IMR-90 (cell line): ENCODE measurements at regions not wholly inside any gene's neighbourhood (a gene's known extent, or its start where the extent isn't known, plus 50 kb on each side); places are given as distances from the start of the nearest gene placed in this dataset.

Source experiments
- ATAC-seq: fragments of 200-7000 bp; cut with Tn5 transposase; 2 replicates; pipeline ENCODE4 v1.9.1; 2020; ENCODE audit warnings: low read depth, mild to moderate bottlenecking, moderate library complexity
- BruUV-seq: library from RNA; stranded (reverse); fragments of 400-500 nt; replicated peaks from 2 replicates; lab custom pipeline; 2021; lab: Mats Ljungman, UMichigan
- CTCF ChIA-PET: fragments of 300-600 bp; formaldehyde crosslinking; extraction: SDS; loops from one replicate; lab custom pipeline; 2021; ENCODE audit warnings: antibody characterized with exemption; lab: Yijun Ruan, JAX
- POLR2A ChIA-PET: fragments of 300-600 bp; sonication (Branson Sonifier 250); formaldehyde crosslinking; loops from one replicate; lab custom pipeline; 2022; ENCODE audit warnings: antibody characterized with exemption; ENCODE audit not compliant: unreplicated experiment; lab: Charles Lee
- DNase-seq: peaks from one replicate; pipeline ENCODE4 v3.0.0; 2013
- H2AFZ ChIP-seq: replicated peaks from 2 replicates; pipeline ENCODE3; 2013; ENCODE audit warnings: low read length, mild to moderate bottlenecking; ENCODE audit not compliant: poor library complexity
- H2AK5ac ChIP-seq: 2 replicates; pipeline ENCODE4 v1.6.1; 2013; ENCODE audit warnings: low read depth, low read length, inconsistent platforms
- H2AK9ac ChIP-seq: replicated peaks from 2 replicates; pipeline ENCODE3; 2013; ENCODE audit warnings: mild to moderate bottlenecking, low read depth, low read length, moderate library complexity; ENCODE audit not compliant: poor library complexity
- H2BK120ac ChIP-seq: 2 replicates; pipeline ENCODE4 v1.6.1; 2013; ENCODE audit warnings: low read depth, low read length, inconsistent platforms
- H2BK15ac ChIP-seq: 3 replicates; pipeline ENCODE4 v1.6.1; 2013; ENCODE audit warnings: low read depth, low read length, inconsistent platforms
- H2BK20ac ChIP-seq: 2 replicates; pipeline ENCODE4 v1.6.1; 2013; ENCODE audit warnings: low read depth, mild to moderate bottlenecking, inconsistent platforms, low read length, moderate library complexity
- H2BK5ac ChIP-seq: 2 replicates; pipeline ENCODE4 v1.6.1; 2013; ENCODE audit warnings: mild to moderate bottlenecking, low read depth, low read length, inconsistent platforms; ENCODE audit not compliant: poor library complexity, severe bottlenecking
- H3K14ac ChIP-seq: replicated peaks from 2 replicates; pipeline ENCODE4 v1.6.1; 2013; ENCODE audit warnings: low read depth, low read length, inconsistent platforms
- H3K18ac ChIP-seq: 2 replicates; pipeline ENCODE4 v1.6.1; 2013; ENCODE audit warnings: low read depth, low read length, control low read depth
- H3K23ac ChIP-seq: 2 replicates; pipeline ENCODE4 v1.6.1; 2013; ENCODE audit warnings: low read depth, low read length, inconsistent platforms
- H3K27ac ChIP-seq: 2 replicates; pipeline ENCODE4 v1.5.1; 2013; ENCODE audit warnings: mild to moderate bottlenecking, control low read depth, low read length; ENCODE audit not compliant: insufficient read depth
- H3K27me3 ChIP-seq: 2 replicates; pipeline ENCODE4 v1.6.1; 2013; ENCODE audit warnings: low read length; ENCODE audit not compliant: control insufficient read depth, insufficient read depth
- H3K36me3 ChIP-seq: 2 replicates; pipeline ENCODE4 v1.6.1; 2013; ENCODE audit warnings: low read length, mixed read lengths; ENCODE audit not compliant: control insufficient read depth, insufficient read depth
- H3K4ac ChIP-seq: 2 replicates; pipeline ENCODE4 v1.6.1; 2013; ENCODE audit warnings: low read depth, low read length, inconsistent platforms
- H3K4me1 ChIP-seq: 2 replicates; pipeline ENCODE4 v1.6.1; 2013; ENCODE audit warnings: low read length, mixed read lengths; ENCODE audit not compliant: control insufficient read depth, insufficient read depth
- H3K4me2 ChIP-seq: 2 replicates; pipeline ENCODE4 v1.6.1; 2013; ENCODE audit warnings: low read depth, mild to moderate bottlenecking, control low read depth, low read length, moderate library complexity
- H3K4me3 ChIP-seq: 2 replicates; pipeline ENCODE4 v1.5.1; 2013; ENCODE audit warnings: low read depth, mild to moderate bottlenecking, control low read depth, low read length, moderate library complexity; ENCODE audit not compliant: insufficient read depth
- H3K56ac ChIP-seq: 2 replicates; pipeline ENCODE4 v1.6.1; 2013; ENCODE audit warnings: low read length, inconsistent platforms; ENCODE audit not compliant: insufficient read depth; ENCODE audit errors: extremely low read depth
- H3K79me1 ChIP-seq, 2 experiments: 2 replicates each; pipeline ENCODE4 v1.6.1; 2013; ENCODE audit warnings: low read length in 2 of 2, inconsistent platforms in 1 of 2, low read depth in 1 of 2
- H3K9ac ChIP-seq: 2 replicates; pipeline ENCODE4 v1.6.1; 2013; ENCODE audit warnings: low read depth, low read length, control low read depth
- H3K9me1 ChIP-seq: 2 replicates; pipeline ENCODE4 v1.6.1; 2013; ENCODE audit warnings: low read length, inconsistent platforms; ENCODE audit not compliant: insufficient read depth
- H3K9me3 ChIP-seq: 2 replicates; pipeline ENCODE4 v1.6.1; 2013; ENCODE audit warnings: low read length; ENCODE audit not compliant: control insufficient read depth, insufficient read depth
- H4K20me1 ChIP-seq: 2 replicates; pipeline ENCODE4 v1.6.1; 2013; ENCODE audit warnings: low read length, inconsistent platforms; ENCODE audit not compliant: insufficient read depth
- H4K5ac ChIP-seq: 2 replicates; pipeline ENCODE4 v1.6.1; 2013; ENCODE audit warnings: mild to moderate bottlenecking, low read depth, low read length, control low read depth
- H4K8ac ChIP-seq, 2 experiments: 2 replicates each; pipeline ENCODE4 v1.6.1; 2013; ENCODE audit warnings: low read depth in 2 of 2, low read length in 2 of 2, control low read depth in 1 of 2, inconsistent platforms in 1 of 2
- H4K91ac ChIP-seq: 2 replicates; pipeline ENCODE4 v1.6.1; 2013; ENCODE audit warnings: low read depth, low read length, inconsistent platforms; ENCODE audit not compliant: insufficient read depth
- CEBPB ChIP-seq: IDR thresholded peaks from 2 replicates; pipeline ENCODE4 v1.6.1; 2012; ENCODE audit warnings: low read depth, low read length, improper control_type of control experiment
- FOS ChIP-seq: fragments of 150-350 bp; IDR thresholded peaks from 2 replicates; pipeline ENCODE4 v1.6.1; 2016; ENCODE audit warnings: low read depth, low read length
- dilution Hi-C: fragments of 300-500 bp; cut with HindIII; formaldehyde crosslinking; loops from one replicate; pipeline ENCODE4 v1.14.3; 2018; ENCODE audit warnings: low sequenced_read_pairs; ENCODE audit not compliant: unreplicated experiment
- in situ Hi-C: fragments of 300-500 bp; cut with MboI; formaldehyde crosslinking; loops from 3 replicates; pipeline ENCODE4 v1.14.3; 2019; ENCODE audit warnings: low sequenced_read_pairs, inconsistent platforms, mixed read lengths
- intact Hi-C: fragments of 100-400 bp; cut with micrococcal nuclease; formaldehyde crosslinking; loops from 2 replicates; pipeline ENCODE4 v1.10.0; 2022
- TF ChIP-seq, protein P1 (sequence below): fragments of 150-350 bp; IDR thresholded peaks from 2 replicates; pipeline ENCODE4 v1.6.1; 2016; ENCODE audit warnings: low read depth, mild to moderate bottlenecking, low read length, moderate library complexity, borderline replicate concordance

DNA sequence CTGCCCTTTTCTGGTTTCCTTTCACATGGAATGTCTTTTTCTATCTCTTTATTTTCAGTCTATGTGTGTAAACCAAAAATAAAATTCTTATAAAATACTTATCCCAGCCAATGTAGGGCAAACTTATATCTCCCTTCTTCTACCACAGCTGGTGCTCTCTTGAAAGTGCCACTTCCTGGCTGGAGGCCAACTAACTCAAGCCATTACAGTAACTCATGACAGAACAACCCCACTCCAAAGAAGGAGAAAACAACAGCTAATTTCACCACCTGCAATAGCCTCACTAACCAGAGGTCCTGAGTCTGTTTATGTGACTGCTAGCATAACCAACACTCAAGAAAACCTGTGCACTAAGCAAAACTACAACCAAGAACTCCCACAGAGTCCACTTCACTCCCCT lies 74.9 kb upstream of the DBX1 start:
- no peak overlapping the region for H4K5ac ChIP-seq
- H3K9ac ChIP-seq, result no peak overlapping the region
- no peaks in the 10 kb centered on the region for H3K9me3 ChIP-seq
- no peak overlapping the region for H4K91ac ChIP-seq
- POLR2A ChIA-PET, result no interaction called here
- no peak overlapping the region for H3K56ac ChIP-seq
- BruUV-seq, result no TSS peak
- no peak overlapping the region for H3K27ac ChIP-seq
- H3K18ac ChIP-seq, result no peak overlapping the region
- intact Hi-C loops (no loop called here), dilution Hi-C loops (no loop called here), in situ Hi-C loops (no loop called here)
- H2BK20ac ChIP-seq, result no peak overlapping the region
- no peaks in the 10 kb centered on the region for H4K20me1 ChIP-seq
- no peak overlapping the region for H3K4me3 ChIP-seq
- DNase-seq (no peak), ATAC-seq (no peak)
- no peak overlapping the region for H3K4me2 ChIP-seq
- H3K36me3 ChIP-seq, result no peaks in the 10 kb centered on the region
- no peak overlapping the region for H2BK5ac ChIP-seq
- no peak overlapping the region for H3K14ac ChIP-seq
- no peak overlapping the region for H2AK5ac ChIP-seq
- no peak overlapping the region for H2BK120ac ChIP-seq
- no peaks in the 10 kb centered on the region for H3K27me3 ChIP-seq
- TF ChIP-seq FOS, result no peak
- no peak for TF ChIP-seq CEBPB
- TF ChIP-seq, protein P1, sequence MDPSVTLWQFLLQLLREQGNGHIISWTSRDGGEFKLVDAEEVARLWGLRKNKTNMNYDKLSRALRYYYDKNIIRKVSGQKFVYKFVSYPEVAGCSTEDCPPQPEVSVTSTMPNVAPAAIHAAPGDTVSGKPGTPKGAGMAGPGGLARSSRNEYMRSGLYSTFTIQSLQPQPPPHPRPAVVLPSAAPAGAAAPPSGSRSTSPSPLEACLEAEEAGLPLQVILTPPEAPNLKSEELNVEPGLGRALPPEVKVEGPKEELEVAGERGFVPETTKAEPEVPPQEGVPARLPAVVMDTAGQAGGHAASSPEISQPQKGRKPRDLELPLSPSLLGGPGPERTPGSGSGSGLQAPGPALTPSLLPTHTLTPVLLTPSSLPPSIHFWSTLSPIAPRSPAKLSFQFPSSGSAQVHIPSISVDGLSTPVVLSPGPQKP, result no peak
- H3K79me1 ChIP-seq, result no peaks in the 10 kb centered on the region
- H3K23ac ChIP-seq, result no peak overlapping the region
- no peak overlapping the region for H2BK15ac ChIP-seq
- H2AK9ac ChIP-seq, result no peak overlapping the region
- H3K9me1 ChIP-seq, result no peaks in the 10 kb centered on the region
- no peak overlapping the region for H4K8ac ChIP-seq
- H2AFZ ChIP-seq, result no peak overlapping the region
- CTCF ChIA-PET, result no interaction called here
- H3K4me1 ChIP-seq, result no peaks in the 10 kb centered on the region
- no peak overlapping the region for H3K4ac ChIP-seq
